Activated T-cell treated with anti-CD3 and anti-CD28 coated beads for 48 hours (primary cell): ENCODE measurements at regions not wholly inside any gene's neighbourhood (a gene's known extent, or its start where the extent isn't known, plus 50 kb on each side); places are given as distances from the start of the nearest gene placed in this dataset.
"Not testable (repeated sequence)": the region's sequence is repeated elsewhere in the genome, so short reads cannot be mapped to it uniquely, and the experiment has no call there.

Experiments
- DNase-seq: peaks from one replicate; pipeline ENCODE4 v3.0.0-alpha.2; 2020; ENCODE audit warnings: low read depth

- no peak for DNase-seq
Observed at GRCh38 chr15:91356083-91356482, 256.0 kb downstream of the SV2B start.

DNA sequence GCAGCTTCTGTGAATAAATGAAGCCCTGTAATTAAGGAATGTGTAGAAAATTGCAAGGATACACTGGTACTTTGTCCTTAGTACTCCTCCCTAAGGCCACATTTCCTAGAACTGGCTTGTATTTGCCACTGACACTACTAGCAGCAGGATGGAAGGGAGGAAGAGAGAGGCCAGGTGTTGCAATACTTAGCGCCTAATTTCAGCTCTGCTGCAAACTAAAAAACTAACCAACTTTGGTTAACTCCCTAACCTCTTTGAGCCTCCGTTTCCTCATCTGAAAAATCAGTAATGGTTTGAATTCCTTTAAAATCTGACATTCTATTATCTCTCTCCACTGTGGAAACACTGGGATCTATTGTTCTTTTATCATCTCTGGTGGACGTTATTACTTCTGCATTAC is 257.0 kb downstream of the SV2B start:
- DNase-seq: no peak

DNA sequence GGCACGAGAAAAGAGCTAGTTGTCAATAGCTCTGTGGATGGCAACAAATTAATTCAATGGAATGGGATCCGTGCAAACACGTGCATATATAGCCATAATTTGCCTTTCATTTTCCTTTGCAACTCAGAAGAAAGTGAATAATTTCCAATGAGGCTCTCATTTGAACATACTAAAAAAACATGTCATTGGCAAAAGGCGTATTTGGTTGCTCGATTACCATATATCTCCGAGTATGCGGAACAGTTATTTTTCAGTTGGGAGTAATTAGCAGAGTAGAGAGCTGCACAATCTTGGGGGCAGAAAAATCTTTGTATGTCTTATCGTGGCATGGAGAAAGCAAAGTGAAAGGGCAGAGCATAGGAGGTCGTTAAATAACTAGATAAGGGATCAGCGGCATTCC is 257.4 kb downstream of the SV2B start:
- no peak for DNase-seq

DNA sequence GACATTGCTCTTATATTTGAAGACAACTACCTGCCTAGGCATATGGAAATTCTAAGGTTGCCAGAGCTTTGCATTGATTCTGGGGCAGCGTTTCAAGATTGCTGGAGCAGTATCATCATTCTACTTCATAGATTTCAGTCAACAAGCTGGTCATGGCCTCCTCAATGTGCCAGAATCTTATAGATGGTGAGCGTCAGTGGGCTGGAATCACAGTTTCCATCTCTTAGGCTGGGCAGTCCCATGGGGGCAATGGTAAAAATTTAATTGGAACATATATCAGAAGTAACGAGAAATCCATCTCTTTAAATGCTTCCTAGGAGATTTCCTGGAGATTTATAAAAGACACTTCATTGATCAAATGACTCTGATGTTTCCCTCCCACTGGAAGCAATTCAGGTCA is 258.3 kb downstream of the SV2B start:
- DNase-seq: no peak

GRCh38 chr15:91361696-91362095 is 261.6 kb downstream of the SV2B start:
- not testable (repeated sequence) for DNase-seq

DNA sequence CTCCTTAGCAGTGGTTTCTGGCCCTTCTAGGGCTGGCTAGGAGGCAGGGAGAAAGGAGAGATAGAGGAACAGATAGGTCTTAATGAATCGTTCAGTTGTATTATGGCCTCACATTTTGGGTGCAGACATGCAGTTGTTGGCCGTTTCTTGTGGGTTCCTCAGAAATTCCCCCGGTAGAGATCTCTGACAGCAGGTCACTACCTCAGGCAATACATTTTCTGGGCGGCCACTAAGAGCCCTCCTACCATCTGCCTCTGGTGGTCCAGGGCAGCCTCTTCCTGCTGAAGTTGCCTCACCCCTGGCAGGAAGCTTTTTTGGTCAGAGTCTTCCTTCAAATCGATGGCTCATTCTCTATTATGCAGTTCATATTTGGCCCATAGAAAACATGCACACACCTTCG is 266.1 kb downstream of the SV2B start:
- no peak for DNase-seq

DNA sequence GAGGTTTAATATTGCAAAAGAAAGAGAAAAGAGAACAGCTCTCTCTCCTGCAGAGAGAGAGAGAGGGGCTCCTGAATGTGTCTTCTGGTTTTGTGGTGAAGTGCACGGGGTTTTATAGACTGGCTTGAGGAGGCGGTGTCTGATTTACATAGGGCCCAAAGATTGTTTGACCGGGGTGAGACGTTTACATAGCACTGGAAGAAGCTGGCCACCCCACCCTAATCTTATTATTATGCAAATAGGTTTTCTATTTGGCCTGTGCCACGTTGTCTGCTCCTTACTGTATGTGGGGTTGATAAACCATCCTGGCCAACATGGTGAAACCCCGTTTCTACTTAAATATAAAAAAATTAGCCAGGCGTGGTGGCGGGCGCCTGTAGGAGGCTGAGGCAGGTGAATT is 268.6 kb downstream of the SV2B start:
- no peak for DNase-seq

GRCh38 chr15:91369823-91370222 is 269.8 kb downstream of the SV2B start:
- DNase-seq: no peak

GRCh38 chr15:91371345-91371744 is 271.3 kb downstream of the SV2B start:
- not testable (repeated sequence) for DNase-seq

- DNase-seq: no peak
Observed at GRCh38 chr15:91374336-91374735, 274.3 kb downstream of the SV2B start.

DNA sequence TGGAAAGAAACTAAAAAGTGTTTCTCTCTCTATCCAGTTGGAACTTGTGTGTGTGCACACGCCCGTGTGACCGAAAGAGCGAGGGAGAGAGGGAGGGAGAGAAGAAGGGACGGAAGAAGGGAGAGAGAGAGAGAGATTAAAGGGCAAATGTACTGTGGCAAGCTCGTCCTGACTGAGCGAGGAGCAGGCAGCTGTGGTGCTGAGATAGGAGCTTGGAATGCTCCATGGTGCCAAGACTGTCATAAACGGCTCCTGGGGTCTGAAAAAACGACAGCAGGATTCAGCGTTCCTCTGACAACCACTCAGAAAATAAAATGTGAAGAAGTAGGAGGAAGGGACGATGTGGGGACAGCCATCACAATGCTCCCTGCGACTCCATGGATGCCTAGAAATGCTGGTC is 276.0 kb downstream of the SV2B start:
- no peak for DNase-seq

GRCh38 chr15:91380114-91380513 is 280.1 kb downstream of the SV2B start:
- no peak for DNase-seq

GRCh38 chr15:91383532-91383931 is 283.5 kb downstream of the SV2B start:
- no peak for DNase-seq

DNA sequence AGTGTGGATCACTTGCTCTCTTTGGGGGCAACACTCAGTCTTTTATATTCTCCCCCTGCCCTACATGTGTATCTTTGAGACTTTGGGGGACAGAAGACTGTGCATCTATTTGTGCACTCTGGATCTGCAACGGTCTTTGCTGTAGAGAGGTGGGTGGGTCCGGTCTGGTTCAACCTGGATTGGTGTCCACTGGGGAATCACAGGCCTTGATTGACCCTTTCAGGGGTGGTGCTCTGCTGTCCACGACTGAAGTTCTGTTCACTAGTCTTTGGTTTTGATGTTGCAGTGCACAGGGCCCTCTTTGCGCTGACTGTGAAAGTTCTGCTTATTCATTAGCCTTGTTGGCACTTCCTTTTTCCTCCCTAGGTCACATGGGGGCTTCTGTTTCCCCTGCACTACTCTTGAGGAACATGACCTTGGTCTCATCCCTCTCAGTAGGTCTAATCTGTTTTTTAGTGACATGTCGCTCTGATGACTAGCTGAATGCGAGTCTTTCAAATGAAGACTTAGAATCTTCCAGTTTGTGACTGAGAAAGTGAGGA is 284.2 kb downstream of the SV2B start:
- no peak for DNase-seq

GRCh38 chr15:91385311-91385710 is 285.3 kb downstream of the SV2B start:
- DNase-seq: no peak

- DNase-seq: no peak
Observed at GRCh38 chr15:91393186-91393585, 293.1 kb downstream of the SV2B start.

GRCh38 chr15:91400481-91400880 is 300.4 kb downstream of the SV2B start:
- DNase-seq: no peak

- no peak for DNase-seq
Observed at GRCh38 chr15:91407269-91407889, 307.3 kb downstream of the SV2B start.

GRCh38 chr15:91408476-91409076 is 308.5 kb downstream of the SV2B start:
- DNase-seq: no peak

GRCh38 chr15:91409387-91409786 is 309.3 kb downstream of the SV2B start:
- no peak for DNase-seq

DNA sequence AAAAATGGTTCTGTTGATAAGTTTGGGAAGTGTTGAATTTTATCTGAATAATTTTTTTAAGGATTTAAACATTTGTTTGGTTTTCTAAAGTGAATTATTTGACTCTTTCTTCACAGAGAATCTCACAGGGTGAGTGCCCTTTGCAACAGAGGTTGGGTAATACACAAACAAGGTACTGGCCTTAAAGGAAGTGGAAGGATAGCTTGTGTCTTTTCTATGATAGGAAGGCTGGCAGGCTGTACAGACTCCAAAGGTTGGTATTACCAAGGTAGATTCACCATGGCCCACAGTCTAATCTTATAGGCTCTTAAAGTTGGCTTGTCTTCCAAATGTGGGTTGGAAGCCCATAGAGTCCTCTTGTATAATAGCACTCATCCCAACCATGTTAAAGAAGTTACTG is 311.5 kb downstream of the SV2B start:
- no peak for DNase-seq

- no peak for DNase-seq
Observed at GRCh38 chr15:91412138-91412928, 312.3 kb downstream of the SV2B start.

GRCh38 chr15:91413142-91413541 is 313.1 kb downstream of the SV2B start:
- no peak for DNase-seq
